Femur (tissue), 1 donor: ENCODE measurements at regions not wholly inside any gene's neighbourhood (a gene's known extent, or its start where the extent isn't known, plus 50 kb on each side); places are given as distances from the start of the nearest gene placed in this dataset.
"Not testable (repeated sequence)": the region's sequence is repeated elsewhere in the genome, so short reads cannot be mapped to it uniquely, and the experiment has no call there.

Experiments used
- DNase-seq: peaks from one replicate; pipeline ENCODE4 v3.0.0-alpha.2; 2017

DNA sequence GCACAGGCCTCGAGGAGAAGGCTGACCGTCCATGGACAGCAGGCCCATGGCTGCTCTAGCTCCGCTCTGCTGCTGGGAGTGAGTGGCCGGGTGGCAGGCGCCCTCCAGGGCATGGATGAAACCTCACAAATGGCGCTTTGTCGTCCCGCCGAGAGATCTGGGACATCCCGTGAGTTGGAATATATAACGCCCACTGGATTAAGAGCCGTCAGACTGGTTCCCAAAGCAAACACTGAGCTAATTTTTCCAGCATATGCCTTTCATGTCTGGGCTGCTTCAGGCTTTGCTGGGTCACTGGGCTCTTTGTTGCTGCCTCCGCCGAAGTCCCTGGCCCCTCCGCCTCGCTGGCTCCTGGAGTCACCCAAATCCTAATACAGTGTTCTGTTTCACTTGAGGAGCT is 266.3 kb downstream of the FOXL1 start:
- DNase-seq = peak; percentile 55

DNA sequence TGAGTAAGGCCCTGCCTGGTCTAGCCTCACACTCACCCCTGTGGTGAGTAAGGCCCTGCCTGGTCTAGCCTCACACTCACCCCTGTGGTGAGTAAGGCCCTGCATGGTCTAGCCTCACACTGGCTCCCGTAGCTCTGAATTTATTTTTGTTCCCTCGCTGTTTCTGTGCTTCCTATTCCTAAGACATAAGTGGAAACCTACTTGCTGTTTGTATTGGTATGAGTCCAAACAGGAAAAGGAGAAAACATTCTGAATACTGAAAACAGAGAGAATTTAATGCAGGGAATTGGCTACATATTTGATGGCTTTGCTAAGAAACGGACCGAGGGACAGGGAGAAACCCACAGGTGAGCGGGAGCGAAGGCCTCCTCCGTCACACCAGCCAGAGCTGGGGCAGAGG is 267.8 kb downstream of the FOXL1 start:
- no peak for DNase-seq

DNA sequence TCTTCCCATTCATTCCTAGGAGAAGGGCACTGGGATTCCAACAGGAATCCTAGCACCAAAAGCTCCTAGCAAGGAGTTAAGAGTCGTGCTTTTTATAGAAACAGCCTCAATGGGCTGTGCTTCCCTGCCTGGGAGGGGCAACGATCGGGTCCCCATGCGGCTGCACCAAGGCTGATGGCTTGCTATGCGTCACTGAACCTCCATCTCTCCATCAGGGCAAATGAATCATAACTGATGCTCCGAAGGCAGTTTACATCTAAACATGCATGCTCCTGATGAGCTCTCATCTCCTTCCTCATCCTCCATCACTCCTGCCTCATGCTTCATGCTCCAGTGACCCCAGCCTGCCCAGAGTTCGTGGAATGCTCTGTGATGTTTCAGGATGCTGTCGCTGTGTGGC is 270.5 kb downstream of the FOXL1 start:
- DNase-seq = no peak

DNA sequence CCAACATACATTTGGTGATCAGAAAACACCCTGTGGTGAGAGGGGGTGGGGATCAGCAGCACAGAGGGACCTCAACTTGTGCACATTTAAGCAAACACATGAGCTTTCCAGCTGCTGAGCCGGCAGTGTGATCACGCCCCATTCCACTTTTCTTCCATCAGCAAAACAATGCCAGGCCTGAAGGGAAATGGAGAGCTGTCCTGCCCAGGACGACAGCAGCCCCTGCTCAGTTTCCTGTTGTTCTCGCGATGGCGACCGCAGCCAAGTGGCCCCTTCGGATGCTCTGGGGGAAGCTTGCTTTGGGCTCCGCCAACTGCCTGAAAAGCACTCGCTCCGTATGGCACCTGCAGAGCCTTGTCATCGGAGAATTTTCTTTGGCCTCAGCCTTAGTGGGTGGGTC is 272.3 kb downstream of the FOXL1 start:
- peak; percentile 39 for DNase-seq

DNA sequence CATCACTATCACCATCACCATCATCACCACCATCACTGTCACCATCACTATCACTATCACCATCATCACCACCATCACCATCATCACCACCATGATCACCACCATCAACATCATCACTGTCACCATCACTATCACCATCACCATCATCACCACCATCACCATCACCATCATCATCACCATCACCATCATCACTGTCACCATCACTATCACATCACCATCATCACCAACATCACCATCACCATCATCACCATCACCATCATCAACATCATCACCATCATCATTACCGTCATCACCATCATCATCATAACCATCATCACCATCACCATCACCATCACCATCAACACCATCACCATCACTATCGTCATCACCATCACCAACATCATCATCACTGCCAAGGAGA is 273.8 kb downstream of the FOXL1 start:
- no peak for DNase-seq

DNA sequence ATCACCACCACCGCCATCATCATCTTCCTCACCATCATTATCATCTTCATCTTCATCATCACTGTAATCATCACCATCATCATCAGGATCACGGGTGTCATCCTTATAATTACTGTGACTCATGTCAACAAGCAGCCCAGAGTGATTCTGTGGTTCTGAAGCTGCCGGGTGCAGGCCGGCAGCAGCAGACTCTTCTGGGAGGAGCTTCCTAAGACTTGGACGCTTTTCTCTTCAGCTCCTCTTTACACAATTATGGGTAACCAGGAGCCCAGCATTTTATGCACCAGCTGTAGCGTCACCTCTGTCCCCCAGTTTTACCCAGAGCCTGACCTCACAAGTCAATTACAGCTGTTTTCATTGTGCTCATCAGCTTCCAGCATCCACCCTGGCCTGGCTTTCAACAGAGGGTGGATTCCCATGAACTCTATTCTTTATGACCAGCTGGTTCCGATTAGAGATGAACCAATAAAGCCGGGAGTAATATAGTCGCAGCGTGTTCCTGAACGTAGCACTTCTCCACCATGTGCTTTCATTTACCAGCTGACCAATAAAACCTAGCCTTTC is 275.8 kb downstream of the FOXL1 start:
- peak; percentile 66 for DNase-seq

DNA sequence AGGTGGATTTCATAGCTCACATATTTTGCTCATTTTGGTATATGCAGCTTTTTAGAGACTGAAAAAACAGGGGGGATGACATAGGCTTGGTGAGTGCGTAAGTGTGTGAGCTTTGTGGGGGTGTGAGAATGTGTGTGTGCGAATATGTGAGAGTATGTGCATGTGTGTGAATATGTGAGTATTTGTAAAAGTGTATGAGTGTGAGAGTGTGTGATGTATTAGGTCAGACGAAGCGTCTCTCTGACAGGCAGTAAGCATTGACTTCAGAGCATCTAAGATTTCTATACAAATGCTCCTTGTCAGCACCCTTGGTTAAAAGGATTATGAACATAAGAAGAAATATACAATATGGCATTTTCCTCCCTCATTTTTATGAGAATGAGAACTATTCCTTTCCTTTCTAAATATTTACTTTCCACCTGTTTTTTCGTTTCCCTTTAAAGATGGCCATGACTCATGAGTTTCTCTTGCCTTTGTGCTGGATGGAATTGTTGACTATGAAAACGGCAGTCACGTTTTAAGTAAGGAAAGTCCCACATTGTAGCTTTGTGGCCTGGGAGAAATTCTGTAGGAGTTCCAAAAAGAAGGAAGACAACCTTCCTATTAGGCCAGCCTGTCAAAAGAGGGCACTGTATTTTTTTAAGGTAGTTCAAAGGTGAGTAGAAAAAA is 276.4 kb downstream of the FOXL1 start:
- DNase-seq = no peak

DNA sequence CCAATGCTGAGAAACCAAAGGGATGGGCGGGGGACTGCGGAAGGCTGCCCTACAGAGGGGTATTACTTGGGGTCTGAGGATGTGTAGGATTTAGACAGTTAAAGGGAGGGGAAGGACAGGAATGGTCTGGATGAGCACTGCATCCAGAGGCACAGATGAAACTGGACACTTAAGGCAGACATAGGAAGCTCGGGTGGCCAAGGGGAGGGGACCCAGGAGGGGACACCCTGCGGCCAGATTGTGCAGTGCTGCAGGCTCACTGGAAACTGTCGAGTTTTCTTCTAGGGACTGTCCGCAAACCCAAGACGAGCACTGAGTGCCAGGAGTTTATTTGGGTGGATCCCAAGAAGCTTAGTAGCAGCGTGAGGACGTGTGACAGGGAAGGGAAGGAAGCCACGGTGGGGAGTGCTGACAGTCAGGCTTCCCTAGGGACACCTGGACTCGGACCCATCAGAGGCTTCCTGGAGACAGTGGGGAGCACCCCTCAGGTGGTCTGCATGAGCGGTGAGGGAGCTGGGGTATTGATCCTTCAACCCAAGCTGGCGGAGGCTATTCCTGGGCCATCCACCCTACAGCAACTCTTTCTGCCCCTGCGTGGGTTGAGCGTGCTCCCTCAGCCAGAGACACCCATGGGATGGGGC is 278.7 kb downstream of the FOXL1 start:
- DNase-seq = no peak

DNA sequence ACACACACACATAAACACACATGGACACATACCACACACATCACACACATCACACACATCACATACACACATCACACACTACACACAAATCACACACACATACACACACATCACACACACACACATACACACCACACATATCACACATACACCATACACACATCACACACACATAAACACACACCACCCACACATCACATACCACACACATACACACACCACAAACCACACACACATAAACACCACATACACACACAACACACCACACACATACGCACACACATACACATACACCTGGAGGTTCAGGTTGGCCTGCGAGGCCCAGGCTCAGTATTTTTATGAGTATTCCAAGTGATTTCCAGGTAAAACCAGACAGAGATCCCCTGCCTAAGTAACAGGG is 279.5 kb downstream of the FOXL1 start:
- no peak for DNase-seq

DNA sequence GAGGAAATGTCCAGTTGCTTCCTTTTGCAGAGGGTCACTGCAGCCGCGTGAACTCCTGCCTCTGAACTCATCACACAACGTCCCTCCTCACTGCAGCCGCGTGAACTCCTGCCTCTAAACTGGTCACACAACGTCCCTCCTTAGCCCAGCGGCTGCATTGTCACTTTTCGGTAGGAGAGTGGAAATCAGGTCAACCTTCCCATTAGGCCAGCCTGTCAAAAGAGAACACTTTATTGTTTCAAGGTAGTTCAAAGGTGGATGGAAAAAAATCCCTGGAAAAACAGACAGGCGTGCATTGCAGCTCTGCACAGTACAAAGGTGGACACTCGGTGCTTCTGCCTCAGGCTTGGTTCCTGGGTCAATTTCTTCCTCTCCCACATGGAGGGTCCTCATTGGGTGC is 280.2 kb downstream of the FOXL1 start:
- DNase-seq = no peak

DNA sequence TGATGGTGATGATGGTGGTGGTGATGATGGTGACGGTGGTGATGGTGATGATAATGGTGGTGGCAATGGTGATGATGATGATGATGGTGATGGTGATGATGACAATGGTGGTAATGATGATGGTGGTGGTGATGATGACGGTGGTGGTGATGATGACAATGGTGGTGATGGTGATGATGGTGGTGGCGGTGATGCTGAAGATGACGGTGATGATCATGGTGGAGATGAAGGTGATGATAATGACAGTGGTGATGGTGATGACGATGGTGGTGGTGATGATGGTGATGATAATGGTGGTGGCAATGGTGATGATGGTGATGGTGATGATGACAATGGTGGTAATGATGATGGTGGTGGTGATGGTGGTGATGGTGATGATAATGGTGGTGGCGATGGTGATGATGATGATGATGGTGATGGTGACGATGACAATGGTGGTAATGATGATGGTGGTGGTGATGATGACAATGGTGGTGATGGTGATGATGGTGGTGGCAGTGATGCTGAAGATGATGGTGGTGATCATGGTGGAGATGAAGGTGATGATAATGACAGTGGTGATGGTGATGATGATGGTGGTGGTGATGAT is 283.0 kb downstream of the FOXL1 start:
- DNase-seq = not testable (repeated sequence)

DNA sequence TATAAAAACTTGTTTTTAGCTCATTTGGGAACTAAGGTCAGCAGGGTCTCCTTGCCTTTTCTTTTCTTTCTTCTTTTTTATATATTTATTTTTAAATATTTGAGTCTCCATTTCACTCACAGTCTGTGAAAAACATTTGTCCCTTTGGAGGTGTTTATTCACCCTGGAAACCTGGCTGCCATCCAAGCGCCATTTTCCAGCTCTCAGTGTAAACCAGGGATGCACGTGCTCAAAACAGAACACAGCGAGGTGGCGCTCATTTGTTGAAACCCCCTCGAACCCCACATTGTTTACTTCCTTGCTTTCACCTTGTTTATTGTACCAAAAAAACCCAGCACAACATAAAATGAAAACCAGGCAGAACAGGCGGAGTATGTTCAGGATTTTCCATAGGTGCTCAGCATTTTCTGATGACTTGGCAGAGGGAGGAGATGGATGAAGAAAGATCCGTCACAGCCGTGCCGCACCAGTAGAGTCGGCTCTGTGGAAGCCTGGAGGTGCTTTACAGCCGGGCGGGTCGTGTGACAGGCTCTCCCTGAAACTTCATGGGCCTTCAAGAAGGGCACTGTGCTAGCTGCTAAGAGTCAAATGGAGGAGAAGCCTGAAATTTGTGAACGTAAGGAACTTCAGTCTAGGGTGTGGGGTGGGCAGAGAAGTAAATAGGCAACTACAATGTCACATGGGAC is 284.4 kb downstream of the FOXL1 start:
- DNase-seq = peak; percentile 75

DNA sequence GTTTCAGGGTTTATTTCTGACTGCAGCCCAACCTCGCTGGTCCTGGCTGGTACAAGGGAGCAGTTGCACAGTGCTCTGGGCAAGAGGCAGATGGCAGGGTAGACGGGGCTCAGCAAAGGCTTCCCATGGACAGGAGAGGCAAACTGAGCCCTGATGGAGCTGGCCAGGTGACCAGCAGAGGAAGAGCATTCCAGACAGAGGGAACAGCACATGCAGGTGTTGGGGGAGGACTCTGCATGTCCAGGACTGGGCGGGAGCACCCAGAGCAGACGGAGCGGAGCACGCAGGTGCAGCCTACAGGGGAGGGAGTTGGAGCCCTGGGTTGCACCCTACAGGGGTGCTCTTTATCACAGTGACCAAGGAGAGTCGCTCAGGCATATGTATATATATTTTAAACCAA is 285.3 kb downstream of the FOXL1 start:
- no peak for DNase-seq

DNA sequence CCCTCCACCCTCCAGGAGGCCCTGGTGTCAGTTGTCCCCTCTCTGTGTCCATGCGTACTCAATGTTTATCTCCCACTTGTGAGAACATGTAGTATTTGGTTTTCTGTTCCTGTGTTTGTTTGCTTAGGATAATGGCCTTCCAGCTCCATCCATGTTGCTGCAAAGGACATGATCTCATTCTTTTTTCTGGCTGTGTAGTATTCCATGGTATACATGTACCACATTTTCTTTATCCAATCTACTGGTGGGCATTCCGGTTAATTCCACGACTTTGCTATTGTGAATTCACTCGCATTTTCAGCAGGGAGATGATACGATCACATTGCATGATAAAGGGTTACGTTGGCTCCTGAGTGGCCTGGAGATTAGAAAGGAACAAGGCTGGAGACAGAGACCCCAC is 286.2 kb downstream of the FOXL1 start:
- DNase-seq = no peak

DNA sequence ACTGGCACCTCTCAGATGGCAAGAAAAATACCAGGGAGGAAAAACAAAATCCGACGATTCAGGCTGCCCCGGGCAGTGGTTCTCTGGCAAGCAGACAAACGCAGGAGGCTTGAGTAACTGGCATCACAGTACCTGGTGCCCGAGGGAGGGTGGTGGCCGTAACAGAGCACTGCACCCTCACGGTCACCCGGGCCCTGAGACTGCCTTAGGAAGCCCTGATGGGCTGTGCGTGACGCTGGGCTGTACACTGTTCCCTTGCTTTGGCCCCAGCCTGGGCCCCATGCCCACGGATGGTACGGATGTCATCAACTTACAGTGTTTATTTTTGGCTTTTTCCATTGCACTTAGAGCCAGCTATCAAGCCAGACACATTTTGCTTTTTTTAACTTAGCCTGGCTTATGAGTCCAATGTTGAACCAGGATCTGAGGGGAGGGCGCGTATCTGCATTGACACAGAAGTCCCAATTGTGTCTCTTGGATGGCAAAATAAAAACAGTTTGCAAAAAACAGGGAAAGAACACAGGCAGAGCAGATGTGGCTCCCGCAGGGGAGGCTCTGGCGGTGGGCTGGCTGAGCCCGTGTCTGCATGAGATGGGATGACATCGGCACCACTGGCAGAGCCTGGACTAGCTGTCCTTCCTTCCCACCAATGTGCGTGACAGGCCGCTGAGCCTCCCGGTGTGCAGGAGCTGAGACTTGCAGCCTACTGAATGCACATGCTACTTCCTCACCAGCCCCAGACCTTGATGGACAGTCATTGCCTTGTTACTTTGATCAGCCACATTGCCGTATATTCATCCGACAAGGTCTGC is 287.7 kb downstream of the FOXL1 start:
- DNase-seq = peak; percentile 87

DNA sequence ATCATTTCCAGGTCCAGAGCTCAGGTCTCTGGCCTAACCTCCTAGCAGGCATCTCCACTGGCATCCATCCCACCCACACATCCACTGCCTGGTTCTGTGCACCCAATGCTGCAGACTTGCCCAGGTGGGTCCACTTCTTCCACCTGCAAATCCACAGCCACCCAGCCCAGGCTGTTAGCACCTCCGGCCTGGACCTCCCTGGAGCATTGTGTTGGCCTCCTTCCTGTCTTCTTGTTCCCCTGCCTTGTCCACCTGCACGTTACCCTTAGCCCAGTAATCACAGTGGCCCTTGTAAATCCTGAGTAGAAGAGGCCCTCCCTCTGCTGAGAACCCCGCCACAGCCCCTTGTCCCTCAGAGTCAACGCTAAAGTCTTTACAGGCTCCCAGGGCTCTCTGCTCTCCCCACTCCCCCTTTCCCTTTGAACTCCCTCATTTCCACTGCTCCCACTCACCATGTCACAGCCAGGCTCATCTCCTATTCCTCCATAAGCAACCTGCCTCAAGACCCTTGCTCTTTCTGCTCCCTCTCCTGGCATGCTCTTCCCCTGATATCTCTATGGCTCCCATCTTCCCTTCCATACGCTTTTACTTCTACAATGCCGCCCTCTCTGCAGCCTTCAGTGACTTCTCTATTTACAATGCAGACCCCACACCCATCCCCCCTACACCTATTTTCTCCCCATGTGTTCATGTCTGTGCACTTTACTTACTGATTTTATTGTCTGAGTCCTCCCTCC is 288.8 kb downstream of the FOXL1 start:
- no peak for DNase-seq

DNA sequence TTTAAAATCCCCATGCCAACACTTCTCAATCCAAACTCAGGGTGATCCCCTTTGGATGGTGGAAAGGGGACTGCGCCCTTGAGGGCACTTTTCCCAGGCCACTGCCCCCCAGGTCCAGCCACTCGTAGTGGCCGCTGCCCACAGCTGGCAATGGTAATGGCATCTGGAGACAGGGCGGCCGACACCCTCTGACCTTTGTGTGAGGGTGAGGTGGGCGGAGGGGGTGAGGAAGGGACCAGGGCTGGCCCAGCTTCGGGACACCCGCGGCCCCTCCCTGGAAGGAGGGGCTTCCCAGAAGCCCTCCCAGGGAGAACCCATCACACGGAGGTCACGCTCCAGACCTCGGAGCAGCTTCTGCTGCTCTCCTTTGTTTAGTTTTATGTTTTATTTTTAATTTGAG is 289.7 kb downstream of the FOXL1 start:
- no peak for DNase-seq

DNA sequence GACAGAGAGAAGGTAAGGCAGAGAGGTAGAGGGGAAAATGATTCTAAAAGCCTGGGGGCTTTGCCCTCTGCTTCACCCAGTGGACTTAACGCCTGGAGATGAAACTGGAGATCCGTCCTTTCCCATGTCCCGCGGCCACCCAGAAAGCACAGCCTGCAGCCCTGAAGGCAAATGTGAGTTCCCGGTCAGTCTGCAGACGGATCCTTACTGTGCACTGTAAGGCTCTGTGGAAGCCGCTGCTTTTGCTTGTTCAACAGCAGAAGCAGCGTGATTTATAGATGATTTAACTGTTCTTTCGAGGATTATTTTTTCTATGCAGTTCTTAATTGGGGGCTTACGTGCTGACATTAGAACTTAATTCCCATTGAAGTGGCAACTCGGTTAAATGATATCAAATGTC is 290.4 kb downstream of the FOXL1 start:
- DNase-seq = no peak

DNA sequence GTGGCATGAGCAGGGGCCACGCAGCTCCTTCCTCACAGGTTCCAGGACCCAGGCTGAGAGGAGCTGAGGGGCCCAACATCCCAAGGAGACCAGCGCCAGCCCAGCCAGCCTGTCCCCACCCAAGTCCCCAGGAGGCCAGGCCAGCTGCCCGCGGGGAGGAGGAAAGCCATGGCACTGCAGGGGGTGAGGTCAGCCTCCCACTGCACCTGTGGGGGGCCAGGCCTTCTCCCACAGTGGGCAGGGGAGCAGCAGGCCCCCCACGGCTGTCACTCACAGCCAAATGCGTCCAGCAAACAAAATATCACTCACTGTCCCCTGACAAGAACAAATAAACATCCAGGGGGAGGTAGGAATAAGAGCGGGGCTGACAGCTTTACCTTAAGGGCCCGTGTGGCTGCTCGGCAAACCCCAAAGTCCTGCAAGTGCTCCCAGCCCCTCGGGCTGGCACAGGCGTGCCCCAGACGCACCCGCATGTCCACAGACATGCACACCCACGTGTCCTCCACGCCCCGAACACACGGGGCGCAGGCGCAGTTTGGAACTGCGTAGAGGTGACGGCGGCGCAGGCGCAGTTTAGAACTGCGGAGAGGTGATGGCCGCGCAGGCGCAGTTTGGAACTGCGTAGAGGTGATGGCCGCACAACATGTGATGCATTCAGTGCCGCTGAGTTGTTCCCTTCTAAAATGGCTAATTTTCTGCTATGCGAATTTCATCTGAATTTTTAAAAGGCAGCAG is 291.1 kb downstream of the FOXL1 start:
- DNase-seq = no peak

DNA sequence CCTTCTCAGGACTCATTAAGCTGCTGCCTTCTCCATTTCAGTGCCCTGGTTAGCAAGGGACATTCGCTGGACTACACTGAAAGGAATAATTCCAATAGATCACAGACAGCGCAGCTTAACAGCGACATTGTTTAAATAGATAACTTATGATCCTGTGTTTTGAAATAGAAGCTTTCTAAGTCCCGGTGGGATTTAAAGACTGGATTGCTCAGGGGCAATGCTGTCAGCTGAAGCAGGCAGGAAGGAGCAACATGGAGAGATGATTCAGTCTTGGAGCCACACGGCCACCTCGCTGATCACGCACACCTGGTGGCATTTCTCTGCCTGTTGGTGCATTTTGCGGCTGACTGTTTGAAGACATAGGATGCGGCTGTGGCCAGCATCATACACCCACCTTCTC is 292.0 kb downstream of the FOXL1 start:
- no peak for DNase-seq

DNA sequence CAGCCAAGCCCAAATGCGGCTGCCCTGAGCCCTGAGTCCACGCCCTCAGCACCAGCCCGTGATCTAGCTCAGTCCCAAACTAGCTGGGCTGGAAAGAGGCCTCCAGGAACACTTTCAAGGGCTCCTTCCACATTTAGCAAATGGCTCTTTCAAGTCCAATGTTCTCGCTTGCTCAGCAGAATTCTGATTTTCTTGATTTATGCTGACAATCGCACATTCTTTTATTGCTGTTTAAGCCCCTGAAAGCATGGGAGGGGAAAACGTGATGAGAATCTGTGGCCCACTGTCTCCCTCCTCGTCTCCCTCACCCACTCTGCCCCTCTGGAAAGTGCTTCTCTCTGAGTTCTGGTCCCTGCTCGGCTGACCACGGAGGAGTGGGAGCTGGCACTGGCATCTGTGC is 293.8 kb downstream of the FOXL1 start:
- DNase-seq = no peak
